HUES64 (cell line): ENCODE measurements at regions not wholly inside any gene's neighbourhood (a gene's known extent, or its start where the extent isn't known, plus 50 kb on each side); places are given as distances from the start of the nearest gene placed in this dataset.

Experiments used
- H3K27ac ChIP-seq: 2 replicates; pipeline ENCODE4 v1.7.0; 2013; ENCODE audit warnings: low read depth, low read length, inconsistent platforms
- H3K27me3 ChIP-seq: 2 replicates; pipeline ENCODE4 v1.6.1; 2013; ENCODE audit warnings: mild to moderate bottlenecking, low read length; ENCODE audit not compliant: insufficient read depth
- H3K36me3 ChIP-seq: 2 replicates; pipeline ENCODE4 v1.6.1; 2013; ENCODE audit warnings: mild to moderate bottlenecking, low read length; ENCODE audit not compliant: insufficient read depth
- H3K4me1 ChIP-seq: 2 replicates; pipeline ENCODE4 v1.6.1; 2013; ENCODE audit warnings: mild to moderate bottlenecking, low read length, moderate library complexity; ENCODE audit not compliant: insufficient read depth
- H3K4me3 ChIP-seq: 2 replicates; pipeline ENCODE4 v1.5.1; 2013; ENCODE audit warnings: mild to moderate bottlenecking, low read length, moderate library complexity
- H3K9ac ChIP-seq: 2 replicates; pipeline ENCODE4 v1.6.1; 2013; ENCODE audit warnings: mild to moderate bottlenecking, low read depth, low read length
- H3K9me3 ChIP-seq: 2 replicates; pipeline ENCODE4 v1.6.1; 2013; ENCODE audit warnings: low read depth, low read length; ENCODE audit not compliant: insufficient read depth
- WGBS: fragments of 150-250, 120-280 bp; methylation state at CpG from one replicate; pipeline ENCODE4 v1.1.7; 2013; ENCODE audit warnings: missing lambda C conversion rate; 5-methylcytosine and 5-hydroxymethylcytosine counted together

- Histone ChIP-seq H3K9me3 (no peaks in the 10 kb centered on the region), H3K4me3 (no peak overlapping the region), H3K27ac (no peak overlapping the region), H3K9ac (no peak overlapping the region), H3K27me3 (no peaks in the 10 kb centered on the region), H3K4me1 (no peaks in the 10 kb centered on the region), H3K36me3 (no peaks in the 10 kb centered on the region)
- 93% methylated on average over 1 of the region's 2 CpGs for WGBS
Measured at GRCh38 chr3:30114918-30115317, 491.5 kb upstream of the TGFBR2 start.

GRCh38 chr3:30122359-30122758 lies 484.0 kb upstream of the TGFBR2 start:
- Histone ChIP-seq H3K4me3 (no peak overlapping the region), H3K27me3 (no peaks in the 10 kb centered on the region), H3K36me3 (no peaks in the 10 kb centered on the region), H3K27ac (no peak overlapping the region), H3K9me3 (no peaks in the 10 kb centered on the region), H3K4me1 (peaks cover 3% of the 10 kb centered on the region), H3K9ac (no peak overlapping the region)
- 97% methylated on average over 1 of the region's 1 CpG for WGBS

GRCh38 chr3:30123224-30123623 lies 483.2 kb upstream of the TGFBR2 start:
- Histone ChIP-seq H3K36me3 (no peaks in the 10 kb centered on the region), H3K4me1 (peaks cover 3% of the 10 kb centered on the region), H3K9me3 (no peaks in the 10 kb centered on the region), H3K27ac (no peak overlapping the region), H3K4me3 (no peak overlapping the region), H3K9ac (no peak overlapping the region), H3K27me3 (no peaks in the 10 kb centered on the region)
- WGBS = 96% methylated on average over 3 of the region's 3 CpGs

- 86% methylated on average over 1 of the region's 1 CpG for WGBS
Measured at GRCh38 chr3:30123755-30124154, 482.6 kb upstream of the TGFBR2 start.

GRCh38 chr3:30124435-30125370 lies 481.7 kb upstream of the TGFBR2 start:
- H3K4me3 ChIP-seq = no peak overlapping the region
- H3K27me3 ChIP-seq = no peaks in the 10 kb centered on the region
- peaks cover 3% of the 10 kb centered on the region for H3K4me1 ChIP-seq
- no peak overlapping the region for H3K27ac ChIP-seq
- no peaks in the 10 kb centered on the region for H3K36me3 ChIP-seq
- no peak overlapping the region for H3K9ac ChIP-seq
- 75% methylated on average over 2 of the region's 2 CpGs for WGBS
- no peaks in the 10 kb centered on the region for H3K9me3 ChIP-seq

More at GRCh38 chr3:30123755-30124154, 482.6 kb upstream of the TGFBR2 start:
- Histone ChIP-seq H3K4me1 (peaks cover 3% of the 10 kb centered on the region), H3K36me3 (no peaks in the 10 kb centered on the region), H3K9me3 (no peaks in the 10 kb centered on the region), H3K4me3 (no peak overlapping the region), H3K27ac (no peak overlapping the region), H3K9ac (no peak overlapping the region), H3K27me3 (no peaks in the 10 kb centered on the region)

GRCh38 chr3:30129765-30130164 lies 476.6 kb upstream of the TGFBR2 start:
- Histone ChIP-seq H3K27ac (no peak overlapping the region), H3K36me3 (no peaks in the 10 kb centered on the region), H3K27me3 (no peaks in the 10 kb centered on the region), H3K4me1 (peaks cover 3% of the 10 kb centered on the region), H3K4me3 (no peak overlapping the region), H3K9me3 (no peaks in the 10 kb centered on the region), H3K9ac (no peak overlapping the region)
- 83% methylated on average over 2 of the region's 2 CpGs for WGBS

- no peaks in the 10 kb centered on the region for H3K36me3 ChIP-seq
- H3K4me1 ChIP-seq = no peaks in the 10 kb centered on the region
- no peaks in the 10 kb centered on the region for H3K9me3 ChIP-seq
- H3K27me3 ChIP-seq = no peaks in the 10 kb centered on the region
- H3K9ac ChIP-seq = no peak overlapping the region
- H3K4me3 ChIP-seq = no peak overlapping the region
- H3K27ac ChIP-seq = no peak overlapping the region
- WGBS = 94% methylated on average over 1 of the region's 1 CpG
Measured at GRCh38 chr3:30130391-30130790, 476.0 kb upstream of the TGFBR2 start.

- WGBS = 96% methylated on average over 4 of the region's 4 CpGs
- Histone ChIP-seq H3K4me1 (no peaks in the 10 kb centered on the region), H3K27me3 (no peaks in the 10 kb centered on the region), H3K36me3 (no peaks in the 10 kb centered on the region), H3K4me3 (no peak overlapping the region), H3K9me3 (no peaks in the 10 kb centered on the region), H3K9ac (no peak overlapping the region), H3K27ac (no peak overlapping the region)
Measured at GRCh38 chr3:30131191-30131590, 475.2 kb upstream of the TGFBR2 start.

GRCh38 chr3:30135190-30135589 lies 471.2 kb upstream of the TGFBR2 start:
- H3K27ac ChIP-seq = no peak overlapping the region
- 79% methylated on average over 3 of the region's 4 CpGs for WGBS
- no peaks in the 10 kb centered on the region for H3K27me3 ChIP-seq
- no peaks in the 10 kb centered on the region for H3K36me3 ChIP-seq
- no peaks in the 10 kb centered on the region for H3K9me3 ChIP-seq
- no peak overlapping the region for H3K9ac ChIP-seq
- no peaks in the 10 kb centered on the region for H3K4me1 ChIP-seq
- H3K4me3 ChIP-seq = no peak overlapping the region

GRCh38 chr3:30139283-30139682 lies 467.1 kb upstream of the TGFBR2 start:
- Histone ChIP-seq H3K27me3 (no peaks in the 10 kb centered on the region), H3K4me1 (no peaks in the 10 kb centered on the region), H3K27ac (no peak overlapping the region), H3K9me3 (no peaks in the 10 kb centered on the region), H3K9ac (no peak overlapping the region), H3K4me3 (no peak overlapping the region), H3K36me3 (no peaks in the 10 kb centered on the region)

GRCh38 chr3:30140356-30141075 lies 465.9 kb upstream of the TGFBR2 start:
- H3K27me3 ChIP-seq = no peaks in the 10 kb centered on the region
- 100% methylated on average over 3 of the region's 3 CpGs for WGBS
- H3K9ac ChIP-seq = no peak overlapping the region
- H3K27ac ChIP-seq = no peak overlapping the region
- no peaks in the 10 kb centered on the region for H3K36me3 ChIP-seq
- H3K9me3 ChIP-seq = no peaks in the 10 kb centered on the region
- no peaks in the 10 kb centered on the region for H3K4me1 ChIP-seq
- H3K4me3 ChIP-seq = no peak overlapping the region
